CD4-positive, alpha-beta T cell (primary cell): ENCODE measurements at regions not wholly inside any gene's neighbourhood (a gene's known extent, or its start where the extent isn't known, plus 50 kb on each side); places are given as distances from the start of the nearest gene placed in this dataset.
"Not testable (repeated sequence)": the region's sequence is repeated elsewhere in the genome, so short reads cannot be mapped to it uniquely, and the experiment has no call there.

Source experiments
- ATAC-seq: fragments of 200-7000 bp; cut with Tn5 transposase; one replicate; pipeline ENCODE4 v1.10.0; 2022; ENCODE audit warnings: mild to moderate bottlenecking; ENCODE audit not compliant: poor library complexity
- CTCF ChIA-PET: fragments of 350-600 bp; sonication (Branson Sonifier 250); formaldehyde crosslinking; loops from one replicate; lab custom pipeline; 2021; ENCODE audit warnings: antibody characterized with exemption, inconsistent platforms; lab: Charles Lee
- POLR2A ChIA-PET: fragments of 350-600 bp; sonication (Branson Sonifier 250); formaldehyde crosslinking; loops from one replicate; lab custom pipeline; 2021; ENCODE audit warnings: antibody characterized with exemption, inconsistent platforms; lab: Charles Lee
- DNase-seq, 14 experiments: peaks; one replicate each; pipeline ENCODE4 v3.0.0-alpha.2; 2013 to 2020; ENCODE audit warnings: mixed read lengths in 2 of 14
- H3K27ac ChIP-seq, 2 donors: one replicate each; pipeline versions ENCODE4 v1.5.1 to v1.7.0; 2013; ENCODE audit warnings: low read length in 2 of 2, low read depth in 1 of 2, mild to moderate bottlenecking in 1 of 2
- H3K27me3 ChIP-seq, 2 experiments: 1 replicate in 1 of 2; 2 replicates in 1 of 2; pipeline versions ENCODE4 v1.6.1 to v1.7.0; 2013; ENCODE audit warnings: low read length in 2 of 2, control low read depth in 1 of 2, mild to moderate bottlenecking in 1 of 2, moderate library complexity in 1 of 2; ENCODE audit not compliant: insufficient read depth in 2 of 2, control insufficient read depth in 1 of 2
- H3K36me3 ChIP-seq: one replicate; pipeline ENCODE4 v1.6.1; 2013; ENCODE audit warnings: low read length, control low read depth; ENCODE audit not compliant: insufficient read depth
- H3K4me1 ChIP-seq: one replicate; pipeline ENCODE4 v1.6.1; 2013; ENCODE audit warnings: low read length, control low read depth; ENCODE audit not compliant: insufficient read depth
- H3K4me3 ChIP-seq: one replicate; pipeline ENCODE4 v1.5.1; 2013; ENCODE audit warnings: mild to moderate bottlenecking, low read length, moderate library complexity
- H3K9me3 ChIP-seq, 2 experiments: 1 replicate in 1 of 2; 2 replicates in 1 of 2; pipeline versions ENCODE4 v1.6.1 to v1.7.0; 2013; ENCODE audit warnings: low read length in 2 of 2, mild to moderate bottlenecking in 2 of 2, control low read depth in 1 of 2, moderate library complexity in 1 of 2; ENCODE audit not compliant: control insufficient read depth in 1 of 2, insufficient read depth in 1 of 2
- H3K27ac Mint-ChIP-seq: one replicate; pipeline ENCODE4 v1.8.0; 2020; ENCODE audit warnings: mixed read lengths
- H3K27me3 Mint-ChIP-seq: one replicate; pipeline ENCODE4 v1.8.0; 2021; ENCODE audit warnings: mixed read lengths
- H3K36me3 Mint-ChIP-seq: one replicate; pipeline ENCODE4 v1.8.0; 2021; ENCODE audit warnings: low read depth, mixed read lengths
- H3K4me1 Mint-ChIP-seq: one replicate; pipeline ENCODE4 v1.8.0; 2021; ENCODE audit warnings: low read depth, mixed read lengths
- H3K4me3 Mint-ChIP-seq: one replicate; pipeline ENCODE4 v1.8.0; 2020; ENCODE audit warnings: mild to moderate bottlenecking, mixed read lengths
- H3K9me3 Mint-ChIP-seq: one replicate; pipeline ENCODE4 v1.8.0; 2020; ENCODE audit warnings: mixed read lengths
- intact Hi-C, 2 experiments: fragments of 100-400 bp; cut with DNase I in 1 of 2; cut with micrococcal nuclease in 1 of 2; formaldehyde crosslinking; loops; one replicate each; pipeline versions ENCODE4 v1.15.1 to v1.9.0; 2023 to 2025; cut with DNase I, micrococcal nuclease
- TF ChIP-seq, protein P1 (sequence below): fragments of 200-600 bp; IDR thresholded peaks from one replicate; pipeline ENCODE4 v1.8.0; 2022; ENCODE audit warnings: antibody characterized with exemption, mild to moderate bottlenecking

DNA sequence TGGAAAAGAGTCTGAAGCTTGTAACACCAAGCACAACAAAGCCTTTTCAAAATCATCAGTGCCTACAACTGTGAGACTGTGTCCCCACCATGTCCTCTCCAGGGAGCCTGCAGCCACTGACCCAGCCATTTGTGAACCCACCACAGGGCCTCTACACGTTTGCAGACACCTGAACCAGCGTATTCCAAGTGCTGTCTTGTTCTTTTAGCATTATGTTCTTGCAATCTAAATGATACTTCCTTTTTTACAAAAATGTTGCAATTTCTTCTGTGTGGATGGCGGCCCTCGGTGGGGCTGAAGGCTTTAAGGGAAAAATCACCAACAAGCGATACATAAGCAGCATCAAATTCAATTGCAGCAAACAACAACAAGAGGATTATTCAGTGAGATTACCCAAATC lies 403.2 kb upstream of the MGMT start:
- intact Hi-C loops, result no loop called here
- Histone ChIP-seq H3K36me3 (no peaks in the 10 kb centered on the region), H3K4me1 (peaks cover 10% of the 10 kb centered on the region), H3K27me3 (no peaks in the 10 kb centered on the region), H3K4me3 (no peak overlapping the region), H3K9me3 (no peaks in the 10 kb centered on the region), H3K27ac (no peak overlapping the region)
- ChIA-PET POLR2A (no interaction called here), CTCF (no interaction called here)
- TF ChIP-seq, protein P1, sequence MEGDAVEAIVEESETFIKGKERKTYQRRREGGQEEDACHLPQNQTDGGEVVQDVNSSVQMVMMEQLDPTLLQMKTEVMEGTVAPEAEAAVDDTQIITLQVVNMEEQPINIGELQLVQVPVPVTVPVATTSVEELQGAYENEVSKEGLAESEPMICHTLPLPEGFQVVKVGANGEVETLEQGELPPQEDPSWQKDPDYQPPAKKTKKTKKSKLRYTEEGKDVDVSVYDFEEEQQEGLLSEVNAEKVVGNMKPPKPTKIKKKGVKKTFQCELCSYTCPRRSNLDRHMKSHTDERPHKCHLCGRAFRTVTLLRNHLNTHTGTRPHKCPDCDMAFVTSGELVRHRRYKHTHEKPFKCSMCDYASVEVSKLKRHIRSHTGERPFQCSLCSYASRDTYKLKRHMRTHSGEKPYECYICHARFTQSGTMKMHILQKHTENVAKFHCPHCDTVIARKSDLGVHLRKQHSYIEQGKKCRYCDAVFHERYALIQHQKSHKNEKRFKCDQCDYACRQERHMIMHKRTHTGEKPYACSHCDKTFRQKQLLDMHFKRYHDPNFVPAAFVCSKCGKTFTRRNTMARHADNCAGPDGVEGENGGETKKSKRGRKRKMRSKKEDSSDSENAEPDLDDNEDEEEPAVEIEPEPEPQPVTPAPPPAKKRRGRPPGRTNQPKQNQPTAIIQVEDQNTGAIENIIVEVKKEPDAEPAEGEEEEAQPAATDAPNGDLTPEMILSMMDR, result no peak
- DNase-seq (no peak), ATAC-seq (no peak)
- H3K4me1 Mint-ChIP-seq, result peaks cover 11% of the 10 kb centered on the region
- H3K27ac Mint-ChIP-seq, result no peak overlapping the region
- no peaks in the 10 kb centered on the region for H3K9me3 Mint-ChIP-seq
- H3K4me3 Mint-ChIP-seq, result no peak overlapping the region
- no peaks in the 10 kb centered on the region for H3K36me3 Mint-ChIP-seq
- no peaks in the 10 kb centered on the region for H3K27me3 Mint-ChIP-seq

DNA sequence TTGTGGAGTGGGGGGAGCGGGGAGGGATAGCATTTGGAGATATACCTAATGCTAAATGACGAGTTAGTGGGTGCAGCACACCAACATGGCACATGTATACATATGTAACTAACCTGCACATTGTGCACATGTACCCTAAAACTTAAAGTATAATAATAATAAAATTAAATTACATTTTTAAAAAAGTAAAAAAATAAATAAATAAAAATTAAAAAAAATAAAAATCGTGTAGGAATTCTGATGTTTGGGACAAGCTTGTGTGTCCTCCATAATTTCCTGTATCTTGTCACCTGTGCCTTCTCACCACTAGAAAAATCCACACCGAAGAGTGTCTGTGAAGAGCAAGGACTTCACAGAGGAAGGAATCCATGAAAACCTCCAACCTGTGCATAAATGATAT lies 400.5 kb upstream of the MGMT start:
- not testable (repeated sequence) for H3K27ac ChIP-seq, H3K27ac Mint-ChIP-seq

DNA sequence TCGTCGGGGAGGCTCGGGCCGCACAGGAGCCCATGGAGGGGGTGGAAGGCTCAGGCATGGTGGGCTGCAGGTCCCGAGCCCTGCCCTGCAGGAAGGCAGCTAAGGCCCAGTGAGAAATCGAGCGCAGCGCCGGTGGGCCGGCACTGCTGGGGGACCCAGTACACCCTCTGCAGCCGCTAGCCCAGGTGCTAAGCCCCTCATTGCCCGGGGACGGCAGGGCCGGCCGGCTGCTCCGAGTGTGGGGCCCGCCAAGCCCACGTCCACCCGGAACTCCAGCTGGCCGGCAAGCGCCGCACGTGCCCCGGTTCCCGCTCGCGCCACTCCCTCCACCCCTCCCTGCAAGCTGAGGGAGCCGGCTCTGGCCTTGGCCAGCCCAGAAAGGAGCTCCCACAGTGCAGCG lies 395.6 kb upstream of the MGMT start:
- H3K9me3 ChIP-seq, H3K9me3 Mint-ChIP-seq, H3K36me3 Mint-ChIP-seq, ATAC-seq, intact Hi-C loops, H3K27me3 ChIP-seq, H3K27ac Mint-ChIP-seq, H3K4me3 ChIP-seq, H3K27me3 Mint-ChIP-seq, CTCF ChIA-PET, H3K4me3 Mint-ChIP-seq, H3K4me1 Mint-ChIP-seq, POLR2A ChIA-PET, H3K27ac ChIP-seq, DNase-seq, H3K4me1 ChIP-seq, H3K36me3 ChIP-seq: not testable (repeated sequence)

More for the DNA sequence above, 400.5 kb upstream of the MGMT start:
- H3K36me3 ChIP-seq, H3K27me3 Mint-ChIP-seq, POLR2A ChIA-PET, DNase-seq, H3K36me3 Mint-ChIP-seq, H3K27me3 ChIP-seq, H3K9me3 ChIP-seq, CTCF ChIA-PET, H3K9me3 Mint-ChIP-seq, ATAC-seq, H3K4me1 Mint-ChIP-seq, H3K4me3 Mint-ChIP-seq, H3K4me1 ChIP-seq, H3K4me3 ChIP-seq, intact Hi-C loops: not testable (repeated sequence)

DNA sequence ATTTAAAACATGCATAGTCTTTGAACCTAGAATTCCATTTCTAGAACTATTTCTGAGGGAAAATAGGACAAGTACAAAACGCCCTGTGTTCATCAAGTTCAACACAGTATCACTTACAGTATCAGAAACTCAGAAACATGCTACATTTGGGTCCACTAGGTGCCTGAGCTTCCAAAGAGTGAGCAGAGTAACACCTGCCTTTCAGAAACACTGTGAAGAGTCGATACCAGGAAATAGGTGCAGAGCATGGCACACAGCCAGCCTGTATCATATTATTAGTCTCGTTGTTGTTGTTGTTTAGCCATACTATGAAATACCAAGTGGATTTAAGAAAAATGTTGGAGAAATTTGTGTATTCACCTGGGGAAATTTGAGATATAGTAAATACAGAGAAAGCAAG lies 392.1 kb upstream of the MGMT start:
- intact Hi-C loops, result no loop called here
- no peak overlapping the region for H3K27ac ChIP-seq
- no peaks in the 10 kb centered on the region for H3K27me3 Mint-ChIP-seq
- POLR2A ChIA-PET, result no interaction called here
- TF ChIP-seq, protein P1, result no peak
- no peaks in the 10 kb centered on the region for H3K4me1 Mint-ChIP-seq
- ATAC-seq (no peak), DNase-seq (no peak)
- CTCF ChIA-PET, result no interaction called here
- no peaks in the 10 kb centered on the region for H3K36me3 Mint-ChIP-seq
- H3K9me3 ChIP-seq, result peaks cover 0 to 9% of the 10 kb centered on the region in 2 experiments
- no peaks in the 10 kb centered on the region for H3K27me3 ChIP-seq
- H3K9me3 Mint-ChIP-seq, result no peaks in the 10 kb centered on the region
- no peak overlapping the region for H3K4me3 Mint-ChIP-seq
- H3K4me3 ChIP-seq, result no peak overlapping the region
- H3K27ac Mint-ChIP-seq, result no peak overlapping the region
- H3K4me1 ChIP-seq, result no peaks in the 10 kb centered on the region
- no peaks in the 10 kb centered on the region for H3K36me3 ChIP-seq
